H1 (cell line): ENCODE measurements at regions not wholly inside any gene's neighbourhood (a gene's known extent, or its start where the extent isn't known, plus 50 kb on each side); places are given as distances from the start of the nearest gene placed in this dataset.

ENCODE experiments used
- BCL11A ChIP-seq, 2 experiments: IDR thresholded peaks; one replicate each; pipeline ENCODE4 v1.6.1; 2011; ENCODE audit warnings: low read depth in 2 of 2, low read length in 2 of 2, mild to moderate bottlenecking in 2 of 2
- CBX5 ChIP-seq: fragments of 300-800, 300-1000 bp; sonication (generic); IDR thresholded peaks from 2 replicates; pipeline ENCODE4 v1.7.1; 2016; ENCODE audit warnings: antibody characterized with exemption, low read length, low read depth
- CTCF ChIP-seq, 3 experiments: IDR thresholded peaks; 1 replicate in 2 of 3; 2 replicates in 1 of 3; pipeline versions ENCODE4 v1.5.1 to v1.6.1; 2011; ENCODE audit warnings: low read length in 3 of 3, mild to moderate bottlenecking in 3 of 3, inconsistent platforms in 2 of 3, low read depth in 1 of 3, moderate library complexity in 1 of 3; ENCODE audit not compliant: insufficient read depth in 1 of 3; ENCODE audit errors: control extremely low read depth in 1 of 3
- EP300 ChIP-seq, 2 experiments: IDR thresholded peaks; 1 replicate in 1 of 2; 2 replicates in 1 of 2; pipeline ENCODE4 v1.6.1; 2011 to 2012; ENCODE audit warnings: low read depth in 2 of 2, low read length in 2 of 2, mild to moderate bottlenecking in 2 of 2, borderline replicate concordance in 1 of 2, inconsistent platforms in 1 of 2, moderate library complexity in 1 of 2
- JUN ChIP-seq: IDR thresholded peaks from 2 replicates; pipeline ENCODE4 v1.6.1; 2011; ENCODE audit warnings: low read depth, mild to moderate bottlenecking, improper control_type of control experiment, low read length
- JUND ChIP-seq: IDR thresholded peaks from 2 replicates; pipeline ENCODE4 v1.6.1; 2011; ENCODE audit warnings: mild to moderate bottlenecking, improper control_type of control experiment, low read length
- MAX ChIP-seq: IDR thresholded peaks from 2 replicates; pipeline ENCODE4 v1.6.1; 2012; ENCODE audit warnings: inconsistent platforms
- POLR2AphosphoS5 ChIP-seq: IDR thresholded peaks from 2 replicates; pipeline ENCODE4 v1.6.1; 2011; ENCODE audit warnings: low read depth, low read length
- RAD21 ChIP-seq, 2 experiments: IDR thresholded peaks in 1 of 2; conservative IDR thresholded peaks in 1 of 2; 2 replicates each; pipeline ENCODE4 v1.6.1; 2011; ENCODE audit warnings: low read depth in 2 of 2, low read length in 2 of 2, improper control_type of control experiment in 1 of 2, inconsistent platforms in 1 of 2, mild to moderate bottlenecking in 1 of 2, moderate library complexity in 1 of 2
- RNF2 ChIP-seq: fragments of 200-900, 300-1000 bp; sonication (generic); IDR thresholded peaks from 2 replicates; pipeline ENCODE4 v1.7.1; 2016; ENCODE audit warnings: borderline replicate concordance, low read depth, mild to moderate bottlenecking, antibody characterized with exemption, low read length; ENCODE audit not compliant: poor library complexity, severe bottlenecking; ENCODE audit errors: missing control alignments
- SIN3A ChIP-seq, 2 experiments: IDR thresholded peaks in 1 of 2; conservative IDR thresholded peaks in 1 of 2; 2 replicates each; pipeline ENCODE4 v1.6.1; 2011 to 2012; ENCODE audit warnings: low read length in 2 of 2, improper control_type of control experiment in 1 of 2, low read depth in 1 of 2, mild to moderate bottlenecking in 1 of 2
- TAF1 ChIP-seq: IDR thresholded peaks from 2 replicates; pipeline ENCODE4 v1.6.1; 2011; ENCODE audit warnings: mild to moderate bottlenecking, low read depth, low read length
- USF2 ChIP-seq: IDR thresholded peaks from 2 replicates; pipeline ENCODE4 v1.6.1; 2011; ENCODE audit warnings: low read length, improper control_type of control experiment
- YY1 ChIP-seq: IDR thresholded peaks from 2 replicates; pipeline ENCODE4 v1.6.1; 2011; ENCODE audit warnings: low read depth, mild to moderate bottlenecking, low read length

GRCh38 chr3:46119253-46119652, 88.9 kb downstream of the CCR1 start:
- TF ChIP-seq USF2 (no peak), CTCF (IDR thresholded peaks at IDR 0.05; ENCODE audit: control extremely low read depth in 1 of 3, insufficient read depth in 1 of 3, low read depth in 1 of 3, low read length in 3 of 3) (no peak), TAF1 (no peak), YY1 (no peak), RNF2 (no peak), BCL11A (IDR thresholded peaks at IDR 0.05; ENCODE audit: low read depth in 2 of 2, low read length in 2 of 2) (no peak), EP300 (IDR thresholded peaks at IDR 0.05; ENCODE audit: borderline replicate concordance in 1 of 2, low read depth in 2 of 2, low read length in 2 of 2) (no peak), SIN3A (conservative IDR thresholded peaks at IDR 0.05 in 1 of 2, IDR thresholded peaks at IDR 0.05 in 1 of 2; ENCODE audit: low read depth in 1 of 2, low read length in 2 of 2) (no peak), JUND (no peak), RAD21 (IDR thresholded peaks at IDR 0.05 in 1 of 2, conservative IDR thresholded peaks at IDR 0.05 in 1 of 2; ENCODE audit: low read depth in 2 of 2, low read length in 2 of 2) (no peak), MAX (no peak), CBX5 (no peak), POLR2AphosphoS5 (no peak), JUN (no peak)
